Stimulated activated CD8-positive, alpha-beta memory T cell treated with anti-CD3 and anti-CD28 coated beads, Interleukin-4, amount 100 ng/mL, for 48 hours (primary cell): ENCODE measurements at regions not wholly inside any gene's neighbourhood (a gene's known extent, or its start where the extent isn't known, plus 50 kb on each side); places are given as distances from the start of the nearest gene placed in this dataset.

Experiments
- DNase-seq: peaks from one replicate; pipeline ENCODE4 v3.0.0-alpha.2; 2020

DNA sequence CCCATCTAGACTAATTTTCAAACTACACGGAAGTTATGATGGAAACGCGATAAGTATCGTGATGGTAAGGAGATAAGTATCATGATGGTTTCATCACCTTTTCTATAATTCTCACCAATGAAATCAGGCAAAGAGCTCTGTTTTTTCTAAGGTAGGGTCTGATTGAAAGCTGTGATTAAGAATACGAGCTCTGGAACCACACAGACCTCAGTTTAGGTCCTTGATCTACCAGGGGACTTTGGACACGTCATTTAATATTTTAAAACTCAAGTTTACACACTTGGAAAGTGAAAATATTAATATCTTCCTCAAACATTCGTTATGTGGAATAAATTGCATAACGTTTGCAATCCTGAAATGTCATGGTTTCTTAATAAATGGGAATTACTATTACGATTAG lies 538.2 kb upstream of the CELF2 start:
- DNase-seq: no peak

DNA sequence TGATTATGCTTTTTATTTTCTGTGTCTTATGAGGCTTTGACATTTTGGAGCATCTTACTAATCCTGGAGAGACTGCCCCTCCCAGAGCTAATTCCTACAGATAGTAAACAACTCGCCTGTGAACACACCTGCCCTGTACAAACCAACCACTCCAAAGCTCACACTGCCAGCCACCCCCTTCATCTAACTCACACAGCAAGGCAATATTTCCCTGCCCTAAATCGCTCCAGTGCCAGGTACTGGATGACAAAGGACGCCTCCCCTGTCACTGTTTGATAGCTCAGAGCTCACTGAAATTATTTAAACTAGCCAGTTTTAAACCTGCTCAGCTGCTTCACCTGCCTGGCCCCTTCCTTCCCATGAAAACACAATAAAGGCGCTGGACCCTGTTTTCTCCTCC lies 535.1 kb upstream of the CELF2 start:
- no peak for DNase-seq

DNA sequence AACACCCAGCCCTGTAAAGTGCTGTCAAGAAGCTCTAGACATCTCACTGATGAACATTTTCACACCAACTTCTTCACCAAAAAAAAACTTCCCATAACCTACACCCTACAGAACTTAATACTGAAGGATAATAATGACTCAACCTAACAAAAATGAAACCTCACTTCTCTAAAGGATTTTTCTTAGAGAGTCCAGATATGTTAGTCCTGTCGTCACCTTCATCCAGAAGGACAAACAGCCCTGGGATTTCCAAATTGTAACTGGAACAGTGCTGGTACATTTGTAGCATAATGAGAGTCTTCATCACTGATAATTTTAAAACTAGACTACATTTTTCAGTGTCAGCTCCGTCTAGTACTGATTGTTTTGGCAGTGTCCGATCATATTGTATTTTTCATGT lies 528.6 kb upstream of the CELF2 start:
- no peak for DNase-seq

DNA sequence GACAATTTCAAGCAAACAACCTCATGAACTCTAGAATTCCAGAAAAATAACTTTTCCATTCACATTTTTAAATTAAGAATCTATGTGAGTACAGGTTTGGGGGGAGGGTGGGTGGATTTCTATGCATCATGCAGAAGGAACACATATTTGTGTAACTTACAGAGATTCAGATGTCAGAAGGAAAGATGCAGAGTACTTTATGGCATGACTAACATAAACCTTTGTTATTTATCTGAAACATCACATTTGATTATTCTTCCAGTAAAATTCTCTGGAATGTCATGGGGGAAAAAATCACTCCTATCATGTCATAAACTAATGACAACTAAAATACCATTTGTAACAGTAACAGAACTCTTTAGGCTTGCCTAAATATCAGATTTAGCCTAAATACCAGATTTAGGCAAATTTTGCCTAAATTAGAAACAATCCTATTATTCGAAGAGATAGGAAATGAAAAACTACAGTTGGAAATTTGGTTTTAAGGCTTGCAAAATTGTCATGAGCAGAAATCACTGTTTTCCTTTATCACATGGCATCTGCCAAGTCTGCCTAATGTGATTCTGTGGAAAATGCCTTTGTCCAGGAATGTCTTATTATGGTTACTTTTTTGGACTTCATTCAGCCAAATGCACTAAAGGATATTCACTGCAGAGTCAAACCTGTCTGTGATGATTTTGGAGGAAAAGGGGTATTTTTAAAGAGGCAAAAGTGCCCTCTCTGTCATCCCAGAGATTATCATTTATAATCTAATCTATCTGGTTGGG lies 527.7 kb upstream of the CELF2 start:
- no peak for DNase-seq

DNA sequence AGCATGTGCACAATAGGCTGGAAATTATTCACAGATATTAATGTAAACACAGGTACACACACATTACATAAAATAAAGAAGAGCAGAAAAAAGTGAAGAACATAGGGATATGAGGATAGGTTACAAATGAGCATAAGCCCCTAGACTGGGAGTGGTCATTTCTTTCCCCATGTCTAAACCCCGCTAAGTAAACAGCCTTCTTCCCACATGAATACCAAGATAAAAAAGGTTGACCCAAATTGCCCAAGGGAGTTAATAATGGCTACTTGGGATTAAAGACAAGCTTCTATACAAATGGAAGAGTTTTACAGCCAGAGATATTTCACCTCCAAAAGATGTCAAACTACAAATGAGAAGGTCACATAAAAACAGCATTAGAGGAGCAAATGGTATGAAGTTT lies 527.1 kb upstream of the CELF2 start:
- no peak for DNase-seq

DNA sequence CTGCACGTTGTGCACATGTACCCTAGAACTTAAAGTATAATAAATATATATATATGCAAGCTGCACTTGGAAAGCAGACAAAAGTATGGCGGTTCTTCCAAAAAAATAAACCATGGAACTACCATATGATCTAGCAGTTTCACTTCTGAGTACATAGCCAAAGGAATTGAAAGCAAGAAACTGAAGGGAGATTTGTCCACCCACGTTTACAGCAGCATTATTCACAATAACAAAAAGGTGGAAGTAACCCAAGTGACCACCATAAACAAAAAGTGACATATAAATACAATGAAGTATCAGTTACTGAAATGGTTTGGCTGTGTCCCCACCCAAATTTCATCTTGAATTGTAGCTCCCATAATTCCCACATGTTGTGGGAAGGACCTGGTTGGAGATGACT lies 525.3 kb upstream of the CELF2 start:
- DNase-seq: no peak

DNA sequence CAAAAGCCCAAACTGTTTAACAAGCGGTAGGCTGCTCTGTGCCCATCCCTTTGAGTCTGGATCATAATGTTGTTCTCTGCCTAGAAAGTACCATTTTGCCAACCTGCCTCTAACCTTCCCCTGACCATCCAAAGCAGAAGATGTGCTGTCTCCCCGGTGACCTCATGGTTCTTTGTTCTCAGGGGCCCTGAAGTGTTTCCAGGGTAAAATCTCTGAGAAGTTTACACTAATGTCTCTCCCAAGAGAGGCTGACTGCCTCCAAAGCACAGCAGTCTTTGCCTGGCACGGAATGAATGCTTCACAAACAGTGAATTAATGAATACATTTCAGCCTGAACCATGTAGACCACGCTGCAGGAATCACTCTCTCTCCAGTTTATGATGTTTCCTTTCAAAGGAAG lies 523.8 kb upstream of the CELF2 start:
- DNase-seq: no peak

DNA sequence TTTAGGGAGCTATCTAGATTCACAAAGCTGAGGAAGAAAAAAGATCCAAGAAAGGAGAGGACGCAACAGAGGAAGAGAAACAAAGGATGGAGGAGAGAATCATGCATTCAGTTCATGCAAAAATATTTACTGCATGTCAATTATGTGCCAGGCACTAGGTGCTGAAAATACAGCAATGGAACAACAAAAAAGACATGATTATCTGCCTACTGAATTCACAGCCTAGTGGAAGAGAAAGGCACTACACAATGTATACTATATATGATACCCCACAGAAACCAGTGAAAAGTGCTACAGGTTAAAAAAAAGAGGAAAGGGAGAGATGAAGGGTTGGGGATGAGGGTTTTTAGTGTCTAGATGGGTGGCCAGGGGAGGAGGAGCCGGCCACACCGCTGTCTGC lies 520.4 kb upstream of the CELF2 start:
- DNase-seq: no peak

DNA sequence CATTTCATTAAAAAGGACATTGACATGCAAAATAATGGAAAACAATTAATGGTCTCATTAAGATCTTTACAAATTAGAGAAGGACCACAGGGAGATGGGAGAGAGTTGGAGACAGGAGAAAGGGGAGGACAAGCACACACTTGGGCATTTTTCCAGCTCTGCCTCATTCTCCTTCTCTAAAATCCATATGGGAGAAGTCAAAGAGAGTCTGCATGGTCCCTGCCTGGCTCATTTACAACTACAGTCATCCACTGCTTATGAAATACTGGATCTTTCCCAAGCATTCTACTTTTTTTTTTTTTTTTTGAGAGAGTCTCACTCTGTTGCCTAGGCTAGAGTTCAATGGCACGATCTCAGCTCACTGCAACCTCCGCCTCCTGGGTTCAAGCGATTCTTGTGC lies 518.9 kb upstream of the CELF2 start:
- no peak for DNase-seq

DNA sequence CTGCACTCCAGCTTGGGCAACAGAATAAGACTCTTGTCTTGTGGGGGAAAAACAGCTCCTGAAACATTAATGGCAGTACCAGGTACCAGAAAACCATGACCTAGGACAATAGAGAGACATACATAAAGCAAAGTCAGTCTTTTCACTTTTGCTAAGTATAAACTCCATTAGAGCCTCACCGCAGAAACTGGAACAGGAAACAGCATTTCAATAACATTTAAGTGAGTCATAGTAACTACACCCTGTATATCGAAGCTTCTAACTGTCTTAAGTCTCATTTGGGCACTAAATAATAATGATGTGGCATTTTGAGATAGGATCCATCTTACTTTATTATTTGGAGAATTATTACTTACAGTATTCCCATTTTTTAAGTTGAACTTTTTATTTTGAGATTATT lies 517.8 kb upstream of the CELF2 start:
- no peak for DNase-seq

DNA sequence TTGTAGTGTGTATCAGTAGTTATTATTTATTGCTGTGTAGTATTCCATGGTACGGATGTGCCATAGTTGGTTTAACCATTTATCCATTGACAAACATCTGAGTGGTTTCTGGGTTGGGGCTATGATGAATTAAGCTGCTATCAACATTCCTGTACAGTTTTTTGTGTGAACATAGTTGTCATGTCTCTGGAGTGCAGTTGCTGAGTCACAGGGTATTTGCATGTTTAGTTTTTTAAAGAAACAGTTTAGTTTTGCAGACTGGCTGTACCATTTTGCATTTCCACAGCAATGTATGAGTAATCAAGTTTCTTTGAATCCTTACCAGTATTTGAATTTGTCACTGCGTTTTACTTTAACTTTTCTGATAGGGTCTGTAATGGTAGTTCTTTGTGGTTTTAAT lies 516.7 kb upstream of the CELF2 start:
- no peak for DNase-seq

DNA sequence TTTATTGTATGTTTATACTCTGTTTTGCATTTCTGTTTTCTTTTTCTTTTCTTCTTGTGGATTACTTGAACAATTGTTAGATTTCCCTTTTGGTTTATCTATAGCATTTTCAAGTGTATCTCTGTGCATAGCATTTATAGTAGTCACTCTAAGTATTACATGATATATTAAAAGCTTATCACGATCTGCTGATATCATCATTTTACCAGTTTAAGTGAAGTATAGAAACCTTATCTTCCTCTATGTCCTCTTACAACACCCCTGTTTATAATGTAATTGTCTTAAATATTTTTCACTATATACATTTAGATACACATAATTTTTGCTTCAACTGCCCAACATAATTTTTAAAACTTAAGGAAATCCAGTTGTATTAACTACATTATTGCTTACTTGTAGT lies 513.9 kb upstream of the CELF2 start:
- DNase-seq: no peak

DNA sequence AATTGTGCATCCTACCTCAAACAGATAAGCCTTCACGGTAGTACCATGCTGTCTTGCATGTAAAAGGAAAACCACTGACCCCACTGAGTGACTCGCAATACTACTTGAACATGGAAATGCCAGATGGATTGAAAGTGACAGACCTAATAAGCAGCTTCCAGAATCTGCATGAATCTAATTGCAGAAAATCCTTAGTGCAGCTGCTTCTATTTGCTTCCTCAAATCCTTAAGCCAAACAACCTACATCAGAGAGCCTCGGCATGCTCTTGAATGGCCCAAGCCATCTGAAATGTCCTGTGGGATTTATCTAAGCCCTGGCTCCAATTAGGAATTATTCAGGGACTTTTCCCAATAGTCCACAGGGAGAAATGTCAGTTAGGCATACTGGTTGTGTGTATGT lies 509.5 kb upstream of the CELF2 start:
- no peak for DNase-seq

DNA sequence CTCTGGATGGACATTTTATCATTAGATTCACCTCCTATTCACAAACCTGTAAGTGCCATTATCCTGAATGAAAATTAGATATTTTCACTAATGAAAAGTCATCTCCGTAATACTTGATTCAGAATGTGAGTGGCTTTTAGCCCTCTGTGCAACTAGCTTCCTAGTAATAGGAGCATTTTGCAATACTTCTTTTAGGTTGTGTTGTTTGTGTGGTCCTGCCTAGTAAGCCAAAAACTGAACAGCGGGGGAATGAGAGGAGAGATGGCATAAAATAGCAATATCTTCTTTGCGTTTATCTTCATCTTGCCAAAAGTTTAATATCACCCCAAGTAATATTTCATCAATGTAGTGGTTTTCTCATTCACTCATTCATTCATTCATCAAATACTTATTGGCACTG lies 507.5 kb upstream of the CELF2 start:
- no peak for DNase-seq

DNA sequence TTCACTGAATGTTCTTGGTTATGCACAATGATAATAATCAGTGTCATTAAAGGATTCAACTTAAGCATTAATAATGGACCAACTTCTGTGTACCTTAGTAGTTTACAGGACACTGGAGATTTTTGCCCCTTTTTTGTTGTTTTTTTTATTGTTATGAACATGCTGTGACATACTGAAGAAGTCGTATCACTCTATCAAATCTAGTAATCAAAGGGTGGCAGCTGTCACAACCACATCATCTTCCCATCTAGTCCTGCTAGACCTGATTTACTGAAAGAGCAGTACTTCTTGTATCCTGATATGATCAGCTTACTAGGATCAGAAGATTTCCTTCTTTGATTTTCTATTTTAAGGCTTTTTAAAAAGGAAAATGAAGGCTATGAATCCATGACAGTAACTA lies 504.6 kb upstream of the CELF2 start:
- DNase-seq: no peak

DNA sequence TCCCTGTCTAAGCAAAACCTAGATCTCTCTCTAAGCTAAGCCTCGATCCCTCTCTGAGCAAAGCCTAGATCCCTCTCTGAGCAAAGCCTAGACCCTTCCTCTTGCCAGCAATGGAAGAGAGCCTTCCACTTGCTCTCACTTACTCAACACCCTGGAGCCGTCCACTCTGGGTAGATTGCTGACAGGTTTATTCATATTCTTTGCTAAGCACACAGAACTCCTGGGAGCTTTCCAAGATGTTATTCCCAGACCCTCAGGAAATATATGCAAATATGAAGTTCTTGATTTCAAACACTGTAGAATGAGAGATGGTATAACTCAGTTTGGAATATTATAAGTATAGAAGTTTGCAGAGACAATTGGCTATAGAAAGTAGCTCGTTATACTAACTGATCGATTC lies 503.8 kb upstream of the CELF2 start:
- no peak for DNase-seq

DNA sequence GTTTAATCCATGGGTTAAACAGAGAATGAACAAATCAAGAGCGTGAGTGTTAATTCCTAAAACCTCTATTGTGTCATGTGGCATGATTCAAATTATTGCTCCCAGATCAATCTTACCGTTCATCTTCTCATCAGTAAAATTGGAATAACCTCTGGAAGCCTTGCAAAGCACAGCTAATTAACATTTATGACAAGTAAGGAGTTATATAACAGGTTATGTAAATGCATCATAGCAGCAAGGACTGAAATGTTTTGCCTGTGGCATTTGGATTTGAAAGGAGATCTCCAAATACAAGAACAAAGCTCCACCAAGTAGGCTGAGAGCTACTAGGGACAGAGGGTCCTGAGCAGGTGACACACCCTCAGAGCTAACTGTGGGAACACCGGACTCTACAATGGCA lies 502.9 kb upstream of the CELF2 start:
- DNase-seq: no peak

DNA sequence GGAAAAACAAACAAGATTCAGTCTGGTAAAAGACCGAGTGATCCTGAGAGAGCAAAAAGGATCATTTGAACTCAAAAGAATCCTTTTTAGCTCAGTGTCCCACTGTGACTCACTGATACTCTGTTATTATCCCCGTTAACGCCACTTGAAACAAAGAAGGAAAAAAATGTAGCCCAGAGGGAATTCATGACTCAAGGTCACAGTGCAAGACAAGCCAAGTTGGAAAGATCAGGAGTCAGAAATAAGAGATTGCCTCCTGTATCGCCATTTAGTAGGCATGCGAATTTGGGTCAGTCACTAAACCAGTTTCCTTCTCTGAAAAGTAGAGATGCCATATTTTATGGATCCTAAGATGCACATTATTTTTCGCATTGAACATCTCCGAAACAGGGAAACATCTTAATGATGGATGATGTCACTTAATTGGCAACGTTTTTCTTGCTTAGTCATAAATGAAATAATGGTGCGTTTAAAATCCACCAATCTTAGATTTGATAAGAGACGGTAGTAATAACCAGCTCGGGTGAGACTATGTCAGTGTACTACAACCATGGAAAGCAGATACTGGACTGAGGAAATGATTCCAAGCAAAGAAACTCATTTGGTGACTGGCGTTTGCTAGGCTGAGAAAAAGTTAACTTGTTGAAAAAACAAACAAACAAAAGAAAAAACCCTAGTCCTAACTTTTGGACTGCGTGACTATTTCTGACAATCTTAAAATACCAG lies 502.0 kb upstream of the CELF2 start:
- no peak for DNase-seq

DNA sequence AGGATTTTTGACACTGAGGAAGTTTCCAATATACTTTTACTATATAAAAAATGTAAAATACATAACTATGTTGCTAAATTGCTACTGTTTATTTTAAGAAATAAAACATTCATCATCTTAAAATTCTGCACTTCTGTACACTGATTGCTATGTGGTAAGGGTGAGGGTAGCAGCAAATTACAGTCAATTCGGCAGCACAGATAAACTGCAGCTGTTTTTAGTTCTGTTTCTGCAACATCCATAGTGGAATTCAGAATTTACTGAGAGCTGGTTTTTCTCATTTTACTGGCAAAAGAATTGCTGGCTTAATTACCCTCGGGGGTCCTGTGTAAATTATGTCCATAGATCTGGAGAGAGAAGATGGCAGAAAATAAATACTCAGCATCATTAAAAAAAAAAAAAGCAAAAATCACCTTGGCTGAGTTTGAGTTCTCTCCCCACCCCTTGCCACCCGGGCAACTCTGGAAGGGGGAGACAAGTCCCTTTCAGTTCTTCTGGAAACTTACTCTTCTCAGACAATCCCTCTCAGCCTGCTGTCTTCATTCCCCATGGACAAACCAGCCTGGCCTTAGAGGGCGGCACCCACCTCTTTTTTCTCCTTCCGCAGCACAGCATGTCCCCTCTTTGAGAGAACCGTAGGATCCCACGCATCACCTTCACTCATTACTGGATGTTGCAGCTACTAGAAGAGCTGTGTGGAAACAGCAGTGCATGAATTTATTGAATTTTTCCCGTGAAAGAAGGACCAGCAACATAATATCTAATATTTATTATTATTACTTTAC lies 501.1 kb upstream of the CELF2 start:
- DNase-seq: no peak

DNA sequence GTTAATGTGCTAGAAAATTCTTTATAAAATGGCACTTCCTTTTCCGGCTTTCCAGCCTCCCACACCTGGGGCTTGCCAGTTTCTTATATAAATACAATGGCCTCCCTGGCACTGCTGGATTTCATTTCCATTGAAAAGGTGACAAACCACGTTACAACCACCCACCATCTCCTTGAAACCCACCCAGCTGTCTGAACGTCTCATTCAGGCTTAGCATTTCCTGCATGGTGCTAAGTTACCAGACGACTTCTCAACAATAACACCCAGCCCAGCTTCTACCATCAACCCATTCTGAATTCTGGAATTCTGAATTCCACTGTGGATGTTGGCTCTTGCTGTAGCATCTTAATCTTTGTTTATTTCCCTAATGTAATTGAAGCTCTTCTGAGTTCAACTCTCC lies 499.8 kb upstream of the CELF2 start:
- no peak for DNase-seq

DNA sequence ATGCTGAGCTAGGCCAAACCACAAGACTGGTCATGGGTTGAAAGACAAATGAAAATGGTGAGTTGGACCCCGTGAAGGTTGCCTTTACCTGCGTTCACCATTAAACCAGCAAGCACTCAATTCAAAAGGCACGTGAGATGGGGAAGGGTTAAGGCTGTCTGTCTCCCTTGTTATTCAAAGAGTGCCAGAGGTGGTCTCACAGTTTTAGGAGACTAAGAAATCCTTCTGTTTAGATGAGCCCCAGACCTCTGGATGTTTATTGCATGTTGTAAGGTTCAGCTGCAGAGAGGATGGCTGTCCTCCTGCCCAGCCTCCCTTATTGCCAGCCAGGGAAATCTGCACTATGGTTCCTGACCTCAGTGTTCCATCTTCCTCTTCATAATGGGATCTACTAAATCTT lies 498.0 kb upstream of the CELF2 start:
- no peak for DNase-seq

DNA sequence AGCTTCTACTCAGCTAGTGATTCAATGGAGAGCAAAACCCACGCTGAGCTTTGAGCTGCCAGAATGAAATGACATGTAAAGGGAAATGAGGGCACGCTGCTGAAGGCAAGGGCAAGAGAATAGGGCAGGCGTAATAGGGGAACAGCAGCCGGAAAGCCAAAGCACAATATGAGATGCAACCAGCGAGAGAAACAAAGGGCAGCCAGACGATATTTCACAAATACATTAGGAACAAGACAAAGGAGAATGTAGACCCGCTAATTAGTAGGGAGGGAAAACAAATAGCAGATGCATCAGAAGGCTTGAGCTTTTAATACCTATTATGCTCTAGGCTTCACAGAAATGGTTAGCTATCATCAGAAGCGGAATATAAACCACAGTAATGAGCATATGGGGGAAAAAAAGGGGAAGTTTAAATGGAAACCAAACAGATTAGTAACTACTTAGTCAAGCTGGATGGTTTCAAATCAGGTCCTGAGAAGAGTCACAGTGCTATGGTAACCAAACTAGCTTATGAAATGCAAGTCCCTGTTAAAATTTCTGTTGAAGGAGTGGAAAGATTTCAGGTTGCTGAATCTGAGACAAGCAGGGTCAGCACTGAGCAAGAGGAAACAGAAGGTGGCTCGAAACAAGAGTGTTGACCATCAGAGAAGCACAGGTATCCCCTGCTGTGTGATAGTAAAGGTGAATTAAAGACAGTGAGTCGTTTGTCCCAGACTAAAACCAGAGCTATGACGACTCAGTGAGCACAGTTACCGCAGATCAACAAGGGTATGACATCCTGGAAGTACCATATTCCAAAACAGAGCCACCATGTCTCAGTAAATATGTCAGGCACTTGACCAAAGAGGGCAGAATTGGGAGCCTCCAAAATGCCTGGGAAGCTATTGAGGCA lies 496.9 kb upstream of the CELF2 start:
- no peak for DNase-seq

DNA sequence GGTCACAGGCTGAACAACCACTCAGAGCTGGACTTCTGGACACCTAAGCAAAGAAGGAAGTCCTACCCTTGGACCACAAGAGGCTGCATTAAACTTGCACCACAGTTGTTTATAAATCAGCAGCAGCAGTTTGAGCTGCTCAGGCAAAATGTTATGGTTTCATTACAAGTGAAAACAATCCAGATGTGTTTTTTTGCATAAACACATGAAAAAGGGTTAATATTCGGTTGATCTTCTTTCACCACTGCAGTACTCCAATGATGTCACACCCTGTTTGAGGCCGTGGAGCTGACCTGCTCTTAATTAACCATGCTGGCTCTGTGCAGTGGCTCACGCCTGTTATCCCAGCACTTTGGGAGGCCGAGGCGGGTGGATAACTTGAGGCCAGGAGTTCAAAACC lies 490.8 kb upstream of the CELF2 start:
- DNase-seq: no peak
